Endothelial cell of umbilical vein (primary cell): ENCODE measurements at regions not wholly inside any gene's neighbourhood (a gene's known extent, or its start where the extent isn't known, plus 50 kb on each side); places are given as distances from the start of the nearest gene placed in this dataset.
"Not testable (repeated sequence)": the region's sequence is repeated elsewhere in the genome, so short reads cannot be mapped to it uniquely, and the experiment has no call there.

Source experiments
- BruUV-seq: library from RNA; stranded (reverse); fragments of 400-500 nt; replicated peaks from 2 replicates; lab custom pipeline; 2021; lab: Mats Ljungman, UMichigan
- CTCF ChIA-PET: fragments of 300-600, 350-600 bp; sonication (Branson Sonifier 250); formaldehyde crosslinking; loops from one replicate; lab custom pipeline; 2021; ENCODE audit warnings: antibody characterized with exemption, inconsistent platforms; lab: Charles Lee
- POLR2A ChIA-PET: fragments of 300-600, 350-600 bp; sonication (Branson Sonifier 250); formaldehyde crosslinking; loops from one replicate; lab custom pipeline; 2021; ENCODE audit warnings: antibody characterized with exemption, inconsistent platforms; lab: Charles Lee
- DNase-seq: peaks from one replicate; pipeline ENCODE4 v3.0.0-alpha.2; 2011; ENCODE audit warnings: low read depth, low spot score
- FAIRE-seq: peaks from 2 replicates; lab custom pipeline; 2011; peaks lifted over from hg19 to GRCh38; lab: Jason Lieb, UNC
- H2AFZ ChIP-seq: 2 replicates; pipeline ENCODE4 v1.6.0; 2012; ENCODE audit warnings: low read depth, low read length, control low read depth, inconsistent platforms
- H3K27ac ChIP-seq: 2 replicates; pipeline ENCODE4 v1.5.1; 2011; ENCODE audit warnings: low read depth, mild to moderate bottlenecking, control low read depth, low read length, moderate library complexity; ENCODE audit not compliant: insufficient read depth
- H3K27me3 ChIP-seq, 2 experiments: 2 replicates each; pipeline versions ENCODE4 v1.6.0 to v1.6.1; 2011; ENCODE audit warnings: low read length in 2 of 2, mixed read lengths in 1 of 2; ENCODE audit not compliant: control insufficient read depth in 2 of 2, insufficient read depth in 2 of 2
- H3K36me3 ChIP-seq, 2 experiments: 2 replicates in 1 of 2; 3 replicates in 1 of 2; pipeline ENCODE4 v1.5.1; 2011; ENCODE audit warnings: low read length in 2 of 2, mild to moderate bottlenecking in 1 of 2, moderate library complexity in 1 of 2; ENCODE audit not compliant: control insufficient read depth in 2 of 2, insufficient read depth in 2 of 2; ENCODE audit errors: extremely low read depth in 1 of 2
- H3K4me1 ChIP-seq: 3 replicates; pipeline ENCODE4 v1.5.1; 2011; ENCODE audit warnings: mild to moderate bottlenecking, low read length; ENCODE audit not compliant: control insufficient read depth, insufficient read depth; ENCODE audit errors: extremely low read depth
- H3K4me2 ChIP-seq: 2 replicates; pipeline ENCODE4 v1.6.1; 2011; ENCODE audit warnings: low read length, control low read depth, mixed read lengths; ENCODE audit not compliant: insufficient read depth
- H3K4me3 ChIP-seq, 3 experiments: fragments of 200-600 bp in 1 of 3; sonication (generic), shearing (Covaris generic) in 1 of 3; replicated peaks in 1 of 3; 2 replicates each; pipeline ENCODE4 v1.5.1; 2011 to 2016; ENCODE audit warnings: control low read depth in 3 of 3, low read length in 3 of 3, mild to moderate bottlenecking in 2 of 3, inconsistent platforms in 1 of 3, low read depth in 1 of 3, moderate library complexity in 1 of 3; ENCODE audit not compliant: insufficient read depth in 1 of 3
- H3K79me2 ChIP-seq: 2 replicates; pipeline ENCODE4 v1.6.0; 2012; ENCODE audit warnings: low read length, inconsistent platforms; ENCODE audit not compliant: control insufficient read depth, insufficient read depth
- H3K9ac ChIP-seq: replicated peaks from 2 replicates; pipeline ENCODE3; 2011; ENCODE audit warnings: low read length, control low read depth; ENCODE audit not compliant: insufficient read depth; ENCODE audit errors: extremely low read depth
- H3K9me1 ChIP-seq: replicated peaks from 3 replicates; pipeline ENCODE4 v1.6.0; 2011; ENCODE audit warnings: mild to moderate bottlenecking, low read length; ENCODE audit not compliant: control insufficient read depth, insufficient read depth; ENCODE audit errors: extremely low read depth
- H3K9me3 ChIP-seq: replicated peaks from 2 replicates; pipeline ENCODE4 v1.5.1; 2012; ENCODE audit warnings: low read length, inconsistent platforms; ENCODE audit not compliant: control insufficient read depth, insufficient read depth
- H4K20me1 ChIP-seq: replicated peaks from 2 replicates; pipeline ENCODE3; 2011; ENCODE audit warnings: mild to moderate bottlenecking, low read length; ENCODE audit not compliant: control insufficient read depth, insufficient read depth; ENCODE audit errors: extremely low read depth
- EZH2 ChIP-seq: IDR thresholded peaks from 2 replicates; pipeline ENCODE4 v1.6.1; 2012; ENCODE audit warnings: borderline replicate concordance, low read depth, mild to moderate bottlenecking, moderate library complexity, low read length, inconsistent platforms; ENCODE audit not compliant: severe bottlenecking
- FOS ChIP-seq: IDR thresholded peaks from 2 replicates; pipeline ENCODE4 v1.6.1; 2011; ENCODE audit warnings: mild to moderate bottlenecking, low read length, moderate library complexity, borderline replicate concordance; ENCODE audit not compliant: insufficient read depth
- GATA2 ChIP-seq: IDR thresholded peaks from 2 replicates; pipeline ENCODE4 v1.7.0; 2011; ENCODE audit warnings: low read depth, mild to moderate bottlenecking, moderate library complexity, mixed read lengths, low read length; ENCODE audit not compliant: insufficient read length, insufficient read depth
- JUN ChIP-seq: IDR thresholded peaks from 2 replicates; pipeline ENCODE4 v1.6.1; 2011; ENCODE audit warnings: borderline replicate concordance, low read depth; ENCODE audit not compliant: insufficient read length, insufficient read depth
- MYC ChIP-seq: IDR thresholded peaks from one replicate; pipeline ENCODE4 v1.6.1; 2011; ENCODE audit warnings: mild to moderate bottlenecking, low read depth, low read length
- POLR2A ChIP-seq: IDR thresholded peaks from 2 replicates; pipeline ENCODE4 v1.6.1; 2012; ENCODE audit warnings: low read depth, mild to moderate bottlenecking, control low read depth, low read length
- POLR2AphosphoS5 ChIP-seq: IDR thresholded peaks from 2 replicates; pipeline ENCODE4 v1.6.1; 2012; ENCODE audit warnings: low read depth, mild to moderate bottlenecking, control low read depth, low read length, moderate library complexity; ENCODE audit not compliant: insufficient read depth
- dilution Hi-C: fragments of 300-500 bp; cut with MboI; formaldehyde crosslinking; loops from one replicate; pipeline ENCODE4 v1.15.0; 2019; ENCODE audit warnings: low sequenced_read_pairs; ENCODE audit not compliant: extremely low pct_ligation_motif_present
- intact Hi-C: fragments of 100-400 bp; cut with micrococcal nuclease; formaldehyde crosslinking; loops from one replicate; pipeline ENCODE4 v1.10.0; 2022
- TF ChIP-seq, protein P1 (sequence below): IDR thresholded peaks from 2 replicates; pipeline ENCODE4 v1.6.1; 2011; ENCODE audit not compliant: insufficient read depth, insufficient read length
- TF ChIP-seq, protein P2 (sequence below), 2 donors: IDR thresholded peaks; 1 replicate in 1 of 2; 2 replicates in 1 of 2; pipeline ENCODE4 v1.5.1; 2011; ENCODE audit warnings: low read length in 2 of 2, mild to moderate bottlenecking in 2 of 2, moderate library complexity in 2 of 2, control low read depth in 1 of 2, inconsistent platforms in 1 of 2, low read depth in 1 of 2; ENCODE audit not compliant: insufficient read depth in 1 of 2; ENCODE audit errors: extremely low read depth in 1 of 2

DNA sequence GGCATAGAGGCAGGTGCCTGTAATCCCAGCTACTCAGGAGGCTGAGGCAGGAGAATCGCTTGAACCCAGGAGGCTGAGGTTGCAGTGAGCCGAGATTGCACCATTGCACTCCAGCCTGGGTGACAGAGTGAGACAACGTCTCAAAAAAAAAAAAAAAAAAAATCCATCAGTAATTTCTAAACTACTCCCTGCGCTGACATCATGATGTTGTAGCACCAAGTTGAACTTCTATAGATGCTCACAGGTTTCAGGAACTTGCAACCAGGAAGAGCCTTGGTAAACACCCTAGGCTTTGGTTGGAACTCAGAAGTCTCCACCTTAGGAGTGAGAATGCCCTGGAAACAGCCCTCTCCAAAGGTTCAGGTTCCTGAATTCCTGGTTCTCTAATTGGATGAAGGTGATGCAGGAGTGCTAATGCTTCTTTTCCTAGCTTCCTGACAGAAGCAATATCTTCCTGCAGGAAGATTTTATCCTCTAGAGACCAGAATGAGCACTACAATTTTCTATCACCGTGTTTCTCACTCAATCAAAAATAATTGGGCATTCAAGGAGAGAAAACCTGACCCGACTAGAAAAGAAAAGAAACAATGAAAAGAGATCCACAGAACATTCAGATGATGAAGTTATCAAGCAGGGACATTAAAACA lies 469.6 kb downstream of the GADD45G start:
- no peaks in the 10 kb centered on the region for H3K9me3 ChIP-seq
- ChIA-PET POLR2A (no interaction called here), CTCF (no interaction called here)
- no peak overlapping the region for H3K27ac ChIP-seq
- dilution Hi-C loops (no loop called here), intact Hi-C loops (no loop called here)
- BruUV-seq, result no TSS peak
- H3K79me2 ChIP-seq, result no peaks in the 10 kb centered on the region
- no peak for FAIRE-seq
- no peak overlapping the region for H3K9ac ChIP-seq
- H2AFZ ChIP-seq, result no peak overlapping the region
- TF ChIP-seq, protein P1, sequence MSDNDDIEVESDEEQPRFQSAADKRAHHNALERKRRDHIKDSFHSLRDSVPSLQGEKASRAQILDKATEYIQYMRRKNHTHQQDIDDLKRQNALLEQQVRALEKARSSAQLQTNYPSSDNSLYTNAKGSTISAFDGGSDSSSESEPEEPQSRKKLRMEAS, result no peak
- TF ChIP-seq POLR2A, result no peak
- no peak for TF ChIP-seq FOS
- TF ChIP-seq GATA2, result no peak
- TF ChIP-seq, protein P2, sequence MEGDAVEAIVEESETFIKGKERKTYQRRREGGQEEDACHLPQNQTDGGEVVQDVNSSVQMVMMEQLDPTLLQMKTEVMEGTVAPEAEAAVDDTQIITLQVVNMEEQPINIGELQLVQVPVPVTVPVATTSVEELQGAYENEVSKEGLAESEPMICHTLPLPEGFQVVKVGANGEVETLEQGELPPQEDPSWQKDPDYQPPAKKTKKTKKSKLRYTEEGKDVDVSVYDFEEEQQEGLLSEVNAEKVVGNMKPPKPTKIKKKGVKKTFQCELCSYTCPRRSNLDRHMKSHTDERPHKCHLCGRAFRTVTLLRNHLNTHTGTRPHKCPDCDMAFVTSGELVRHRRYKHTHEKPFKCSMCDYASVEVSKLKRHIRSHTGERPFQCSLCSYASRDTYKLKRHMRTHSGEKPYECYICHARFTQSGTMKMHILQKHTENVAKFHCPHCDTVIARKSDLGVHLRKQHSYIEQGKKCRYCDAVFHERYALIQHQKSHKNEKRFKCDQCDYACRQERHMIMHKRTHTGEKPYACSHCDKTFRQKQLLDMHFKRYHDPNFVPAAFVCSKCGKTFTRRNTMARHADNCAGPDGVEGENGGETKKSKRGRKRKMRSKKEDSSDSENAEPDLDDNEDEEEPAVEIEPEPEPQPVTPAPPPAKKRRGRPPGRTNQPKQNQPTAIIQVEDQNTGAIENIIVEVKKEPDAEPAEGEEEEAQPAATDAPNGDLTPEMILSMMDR (IDR thresholded peaks at IDR 0.05; ENCODE audit: extremely low read depth in 1 of 2, insufficient read depth in 1 of 2, low read depth in 1 of 2, low read length in 2 of 2), result no peak
- TF ChIP-seq MYC, result no peak
- TF ChIP-seq POLR2AphosphoS5, result no peak
- no peak for TF ChIP-seq JUN
- no peak for TF ChIP-seq EZH2
- no peak overlapping the region for H3K4me3 ChIP-seq
- H3K36me3 ChIP-seq, result no peaks in the 10 kb centered on the region
- no peak for DNase-seq
- no peak overlapping the region for H3K4me2 ChIP-seq
- H3K27me3 ChIP-seq, result no peaks in the 10 kb centered on the region
- H3K4me1 ChIP-seq, result no peaks in the 10 kb centered on the region
- no peaks in the 10 kb centered on the region for H3K9me1 ChIP-seq
- H4K20me1 ChIP-seq, result no peaks in the 10 kb centered on the region

GRCh38 chr9:90077598-90077997 lies 472.8 kb downstream of the GADD45G start:
- H3K36me3 ChIP-seq, H3K9me3 ChIP-seq, BruUV-seq, H3K27me3 ChIP-seq, intact Hi-C loops, H3K9ac ChIP-seq, H4K20me1 ChIP-seq, H2AFZ ChIP-seq, H3K4me1 ChIP-seq, POLR2A ChIA-PET, DNase-seq, H3K4me3 ChIP-seq, FAIRE-seq, H3K9me1 ChIP-seq, H3K79me2 ChIP-seq, H3K27ac ChIP-seq, dilution Hi-C loops, H3K4me2 ChIP-seq: not testable (repeated sequence)
- CTCF ChIA-PET, result interaction anchor here (4.3 kb wide), 1 partner anchor 475 kb away, joined by 15 read pairs; no protein-coding TSS in a partner anchor
